Endodermal cell (in vitro differentiated cells): ENCODE measurements at regions not wholly inside any gene's neighbourhood (a gene's known extent, or its start where the extent isn't known, plus 50 kb on each side); places are given as distances from the start of the nearest gene placed in this dataset.

Experiments
- DNase-seq: peaks from one replicate; pipeline ENCODE4 v3.0.0-alpha.2; 2017
- H3K27ac ChIP-seq: 2 replicates; pipeline ENCODE4 v1.5.1; 2013; ENCODE audit warnings: mild to moderate bottlenecking, low read depth, low read length, moderate library complexity
- H3K27me3 ChIP-seq: 2 replicates; pipeline ENCODE4 v1.6.1; 2013; ENCODE audit warnings: mild to moderate bottlenecking, low read length, moderate library complexity; ENCODE audit not compliant: insufficient read depth, control insufficient read depth, poor library complexity, severe bottlenecking
- H3K36me3 ChIP-seq: 2 replicates; pipeline ENCODE4 v1.7.0; 2013; ENCODE audit warnings: mild to moderate bottlenecking, low read length, moderate library complexity; ENCODE audit not compliant: control insufficient read depth, insufficient read depth
- H3K4me1 ChIP-seq: one replicate; pipeline ENCODE4 v1.7.0; 2013; ENCODE audit warnings: low read length; ENCODE audit not compliant: control insufficient read depth, insufficient read depth
- H3K4me3 ChIP-seq: 2 replicates; pipeline ENCODE4 v1.5.1; 2013; ENCODE audit warnings: mild to moderate bottlenecking, low read length, moderate library complexity
- H3K9ac ChIP-seq: 2 replicates; pipeline ENCODE4 v1.6.1; 2013; ENCODE audit warnings: mild to moderate bottlenecking, low read length, moderate library complexity; ENCODE audit not compliant: poor library complexity, severe bottlenecking; ENCODE audit errors: extremely low read depth
- H3K9me3 ChIP-seq: 2 replicates; pipeline ENCODE4 v1.6.1; 2013; ENCODE audit warnings: mild to moderate bottlenecking, low read length, moderate library complexity; ENCODE audit not compliant: control insufficient read depth
- H3K27ac Mint-ChIP-seq: 2 replicates; pipeline ENCODE4 v1.8.0; 2020; ENCODE audit warnings: mixed read lengths
- H3K27me3 Mint-ChIP-seq: 2 replicates; pipeline ENCODE4 v1.8.0; 2021; ENCODE audit warnings: mild to moderate bottlenecking, mixed read lengths; ENCODE audit not compliant: insufficient read depth
- H3K36me3 Mint-ChIP-seq: 2 replicates; pipeline ENCODE4 v1.8.0; 2020; ENCODE audit warnings: low read depth, mixed read lengths
- H3K4me1 Mint-ChIP-seq: 2 replicates; pipeline ENCODE4 v1.8.0; 2020; ENCODE audit warnings: mixed read lengths
- H3K4me3 Mint-ChIP-seq: 2 replicates; pipeline ENCODE4 v1.8.0; 2020; ENCODE audit warnings: mild to moderate bottlenecking, moderate library complexity, mixed read lengths
- H3K9me3 Mint-ChIP-seq: 2 replicates; pipeline ENCODE4 v1.8.0; 2020; ENCODE audit warnings: mild to moderate bottlenecking, mixed read lengths
- CTCF ChIP-seq: fragments of 200-600 bp; sonication (generic); conservative IDR thresholded peaks from 2 replicates; pipeline ENCODE4 v1.5.0; 2021; ENCODE audit warnings: antibody characterized with exemption, mild to moderate bottlenecking
- WGBS, 2 experiments: methylation state at CpG; one replicate each; pipeline versions ENCODE4 v1.1.5 to v1.1.7; 2013; ENCODE audit warnings: missing lambda C conversion rate in 2 of 2, mixed read lengths in 1 of 2; ENCODE audit not compliant: insufficient coverage in 1 of 2, insufficient read length in 1 of 2; 5-methylcytosine and 5-hydroxymethylcytosine counted together

- Mint-ChIP-seq H3K4me1 (peaks cover 15% of the 10 kb centered on the region), H3K4me3 (no peak overlapping the region), H3K27ac (no peak overlapping the region), H3K9me3 (peaks cover 9% of the 10 kb centered on the region), H3K27me3 (peaks cover 8% of the 10 kb centered on the region), H3K36me3 (no peaks in the 10 kb centered on the region)
- no peak overlapping the region for H3K27ac ChIP-seq
- no peaks in the 10 kb centered on the region for H3K4me1 ChIP-seq
- no peak for DNase-seq
- H3K9me3 ChIP-seq = peaks cover 8% of the 10 kb centered on the region
- WGBS, 2 experiments = 98% methylated on average over 1 of the region's 1 CpG; no CpG with 5 or more reads in 1 of the 2 experiments
- TF ChIP-seq CTCF = no peak
- H3K9ac ChIP-seq = no peak overlapping the region
- no peaks in the 10 kb centered on the region for H3K27me3 ChIP-seq
- H3K4me3 ChIP-seq = no peak overlapping the region
- no peaks in the 10 kb centered on the region for H3K36me3 ChIP-seq
Measured at GRCh38 chr2:64318476-64318748, 135.6 kb upstream of the LGALSL start.

- Mint-ChIP-seq H3K27me3 (peaks cover 8% of the 10 kb centered on the region), H3K4me3 (no peak overlapping the region)
- WGBS, 2 experiments = 65 to 91% methylated on average over 2 to 3 of the region's 3 CpGs
Measured at GRCh38 chr2:64319896-64320295, 134.1 kb upstream of the LGALSL start.

GRCh38 chr2:64322433-64322832 is 131.5 kb upstream of the LGALSL start:
- Histone ChIP-seq H3K27ac (no peak overlapping the region), H3K27me3 (no peaks in the 10 kb centered on the region), H3K4me1 (no peaks in the 10 kb centered on the region), H3K9me3 (peaks cover 8% of the 10 kb centered on the region), H3K4me3 (no peak overlapping the region), H3K9ac (no peak overlapping the region), H3K36me3 (no peaks in the 10 kb centered on the region)
- H3K9me3 Mint-ChIP-seq = peaks cover 9% of the 10 kb centered on the region
- WGBS, 2 experiments = 90 to 96% methylated on average over 2 to 5 of the region's 5 CpGs
- no peak for DNase-seq
- TF ChIP-seq CTCF = no peak
- H3K4me1 Mint-ChIP-seq = peaks cover 24% of the 10 kb centered on the region
- H3K27ac Mint-ChIP-seq = no peak overlapping the region
- no peaks in the 10 kb centered on the region for H3K36me3 Mint-ChIP-seq
- peaks cover 5% of the 10 kb centered on the region for H3K27me3 Mint-ChIP-seq
- H3K4me3 Mint-ChIP-seq = no peak overlapping the region

More at GRCh38 chr2:64319896-64320295, 134.1 kb upstream of the LGALSL start:
- H3K36me3 ChIP-seq = no peaks in the 10 kb centered on the region
- H3K9ac ChIP-seq = no peak overlapping the region
- peaks cover 13% of the 10 kb centered on the region for H3K4me1 Mint-ChIP-seq
- no peaks in the 10 kb centered on the region for H3K4me1 ChIP-seq
- peaks cover 9% of the 10 kb centered on the region for H3K9me3 Mint-ChIP-seq
- no peak for DNase-seq
- H3K36me3 Mint-ChIP-seq = no peaks in the 10 kb centered on the region
- no peak overlapping the region for H3K27ac ChIP-seq
- no peak overlapping the region for H3K27ac Mint-ChIP-seq
- no peaks in the 10 kb centered on the region for H3K27me3 ChIP-seq
- TF ChIP-seq CTCF = no peak
- no peak overlapping the region for H3K4me3 ChIP-seq
- peaks cover 8% of the 10 kb centered on the region for H3K9me3 ChIP-seq
